B cell (primary cell): ENCODE measurements at regions not wholly inside any gene's neighbourhood (a gene's known extent, or its start where the extent isn't known, plus 50 kb on each side); places are given as distances from the start of the nearest gene placed in this dataset.

Experiments used
- ATAC-seq: fragments of 200-7000 bp; cut with Tn5 transposase; one replicate; pipeline ENCODE4 v1.10.0; 2021; ENCODE audit warnings: low read depth, mild to moderate bottlenecking, moderate number of reproducible peaks, moderate library complexity
- CTCF ChIA-PET: fragments of 350-600 bp; sonication (Branson Sonifier 250); formaldehyde crosslinking; loops from one replicate; lab custom pipeline; 2021; ENCODE audit warnings: antibody characterized with exemption, inconsistent platforms; lab: Charles Lee
- POLR2A ChIA-PET: fragments of 350-600 bp; sonication (Branson Sonifier 250); formaldehyde crosslinking; loops from one replicate; lab custom pipeline; 2021; ENCODE audit warnings: antibody characterized with exemption; lab: Charles Lee
- DNase-seq: peaks from one replicate; pipeline ENCODE4 v3.0.0; 2013
- H2AFZ ChIP-seq: 2 replicates; pipeline ENCODE4 v1.6.1; 2012; ENCODE audit warnings: mild to moderate bottlenecking, low read depth, low read length; ENCODE audit not compliant: insufficient read depth, poor library complexity, severe bottlenecking
- H3K27ac ChIP-seq, 2 donors: 1 replicate in 1 of 2; 2 replicates in 1 of 2; pipeline ENCODE4 v1.5.1; 2012 to 2013; ENCODE audit warnings: low read length in 2 of 2, mild to moderate bottlenecking in 2 of 2, moderate library complexity in 1 of 2
- H3K27me3 ChIP-seq, 4 experiments: fragments of 200-600 bp in 1 of 4; sonication (generic) in 1 of 4; replicated peaks in 1 of 4; 1 replicate in 2 of 4; 2 replicates in 2 of 4; pipeline versions ENCODE4 v1.6.1 to v1.7.0; 2013 to 2016; ENCODE audit warnings: low read length in 3 of 4, mild to moderate bottlenecking in 2 of 4, mixed read lengths in 1 of 4, moderate library complexity in 1 of 4; ENCODE audit not compliant: insufficient read depth in 4 of 4, control insufficient read depth in 3 of 4; ENCODE audit errors: control extremely low read depth in 1 of 4
- H3K36me3 ChIP-seq, 2 experiments: replicated peaks in 1 of 2; 1 replicate in 1 of 2; 2 replicates in 1 of 2; pipeline versions ENCODE4 v1.6.1 to v1.7.1; 2013; ENCODE audit warnings: low read length in 1 of 2; ENCODE audit not compliant: insufficient read depth in 2 of 2, control insufficient read depth in 1 of 2; ENCODE audit errors: control extremely low read depth in 1 of 2, extremely low read depth in 1 of 2
- H3K4me1 ChIP-seq, 2 donors: fragments of 200-600 bp in 1 of 2; sonication (generic) in 1 of 2; 1 replicate in 1 of 2; 2 replicates in 1 of 2; pipeline versions ENCODE4 v1.5.1 to v1.6.1; 2013 to 2017; ENCODE audit warnings: low read length in 2 of 2; ENCODE audit not compliant: control insufficient read depth in 2 of 2, insufficient read depth in 2 of 2
- H3K4me2 ChIP-seq: replicated peaks from 2 replicates; pipeline ENCODE3; 2012; ENCODE audit warnings: mild to moderate bottlenecking, low read depth, low read length; ENCODE audit not compliant: poor library complexity, severe bottlenecking
- H3K4me3 ChIP-seq, 5 experiments: fragments of 200-600 bp in 1 of 5; sonication (generic) in 1 of 5; 1 replicate in 3 of 5; 2 replicates in 2 of 5; pipeline versions ENCODE4 v1.5.1 to v1.7.0; 2011 to 2016; ENCODE audit warnings: low read length in 4 of 5, mild to moderate bottlenecking in 4 of 5, low read depth in 2 of 5, control low read depth in 1 of 5, moderate library complexity in 1 of 5; ENCODE audit not compliant: insufficient read depth in 1 of 5; ENCODE audit errors: control extremely low read depth in 1 of 5, extremely low read depth in 1 of 5
- H3K79me2 ChIP-seq: fragments of 200-600 bp; sonication (generic); one replicate; pipeline ENCODE4 v1.6.0; 2016; ENCODE audit warnings: low read length; ENCODE audit not compliant: control insufficient read depth, insufficient read depth
- H3K9ac ChIP-seq: fragments of 200-600 bp; sonication (generic); 2 replicates; pipeline ENCODE4 v1.6.1; 2017; ENCODE audit warnings: mild to moderate bottlenecking, low read length, moderate library complexity
- H3K9me3 ChIP-seq, 3 donors: one replicate each; pipeline versions ENCODE4 v1.6.1 to v1.7.1; 2013; ENCODE audit warnings: low read length in 2 of 3; ENCODE audit not compliant: control insufficient read depth in 2 of 3, insufficient read depth in 1 of 3; ENCODE audit errors: control extremely low read depth in 1 of 3
- H4K20me1 ChIP-seq: 2 replicates; pipeline ENCODE4 v1.6.0; 2012; ENCODE audit warnings: mild to moderate bottlenecking, low read length; ENCODE audit not compliant: insufficient read depth, control insufficient read depth, poor library complexity, severe bottlenecking
- H3K27ac Mint-ChIP-seq: one replicate; pipeline ENCODE4 v1.8.0; 2021; ENCODE audit warnings: mixed read lengths
- H3K27me3 Mint-ChIP-seq: one replicate; pipeline ENCODE4 v1.8.0; 2021; ENCODE audit warnings: mixed read lengths
- H3K4me1 Mint-ChIP-seq: one replicate; pipeline ENCODE4 v1.8.0; 2021; ENCODE audit warnings: mixed read lengths
- H3K4me3 Mint-ChIP-seq: one replicate; pipeline ENCODE4 v1.8.0; 2021; ENCODE audit warnings: mixed read lengths
- H3K9me3 Mint-ChIP-seq: one replicate; pipeline ENCODE4 v1.8.0; 2022; ENCODE audit warnings: mixed read lengths; ENCODE audit not compliant: insufficient read depth
- CTCF ChIP-seq: fragments of 200-600 bp; IDR thresholded peaks from one replicate; pipeline ENCODE4 v1.8.0; 2022; ENCODE audit warnings: antibody characterized with exemption, mild to moderate bottlenecking
- EZH2 ChIP-seq: IDR thresholded peaks from 2 replicates; pipeline ENCODE4 v1.6.1; 2012; ENCODE audit warnings: borderline replicate concordance, low read depth, mild to moderate bottlenecking, moderate library complexity, low read length; ENCODE audit not compliant: insufficient read depth, poor library complexity, severe bottlenecking
- WGBS: methylation state at CpG from one replicate; pipeline ENCODE4 v1.1.5; 2013; ENCODE audit warnings: missing lambda C conversion rate; ENCODE audit not compliant: insufficient coverage; 5-methylcytosine and 5-hydroxymethylcytosine counted together
- intact Hi-C: fragments of 100-400 bp; cut with micrococcal nuclease; formaldehyde crosslinking; loops from one replicate; pipeline ENCODE4 v1.10.0; 2022

GRCh38 chr9:115213818-115214334, 95.9 kb upstream of the TNC start:
- POLR2A ChIA-PET = no interaction called here
- intact Hi-C loops = no loop called here
- Histone ChIP-seq H3K27me3 (no peaks in the 10 kb centered on the region), H3K4me1 (peaks cover 0 to 24% of the 10 kb centered on the region in 2 donors), H3K9me3 (no peaks in the 10 kb centered on the region), H4K20me1 (no peaks in the 10 kb centered on the region), H2AFZ (no peak overlapping the region), H3K79me2 (no peaks in the 10 kb centered on the region), H3K4me2 (no peak overlapping the region), H3K9ac (no peak overlapping the region), H3K27ac (no peak overlapping the region), H3K36me3 (no peaks in the 10 kb centered on the region), H3K4me3 (no peak overlapping the region)
- no CpG with 5 or more reads among the region's 2 CpGs for WGBS
- no peak overlapping the region for H3K27ac Mint-ChIP-seq
- H3K27me3 Mint-ChIP-seq = no peaks in the 10 kb centered on the region
- H3K4me3 Mint-ChIP-seq = no peak overlapping the region
- no peaks in the 10 kb centered on the region for H3K9me3 Mint-ChIP-seq
- ATAC-seq (no peak), DNase-seq (no peak)
- CTCF ChIA-PET = no interaction called here
- H3K4me1 Mint-ChIP-seq = peaks cover 51% of the 10 kb centered on the region
- TF ChIP-seq CTCF = no peak
- TF ChIP-seq EZH2 = no peak

GRCh38 chr9:115216873-115217272, 98.9 kb upstream of the TNC start:
- WGBS = 77% methylated on average over 5 of the region's 6 CpGs
- Mint-ChIP-seq H3K4me3 (no peak overlapping the region), H3K27ac (no peak overlapping the region), H3K27me3 (no peaks in the 10 kb centered on the region), H3K9me3 (no peaks in the 10 kb centered on the region), H3K4me1 (peaks cover 37% of the 10 kb centered on the region)
- no peaks in the 10 kb centered on the region for H3K9me3 ChIP-seq
- peak; percentile 12 for DNase-seq
- H3K4me1 ChIP-seq = peaks cover 0 to 17% of the 10 kb centered on the region in 2 donors
- ATAC-seq = peak; percentile 28
- no peaks in the 10 kb centered on the region for H3K36me3 ChIP-seq
- intact Hi-C loops = no loop called here
- TF ChIP-seq EZH2 = no peak
- no peak for TF ChIP-seq CTCF
- H3K4me2 ChIP-seq = no peak overlapping the region
- H3K9ac ChIP-seq = no peak overlapping the region
- ChIA-PET CTCF (no interaction called here), POLR2A (no interaction called here)
- H3K27me3 ChIP-seq = no peaks in the 10 kb centered on the region
- no peak overlapping the region for H2AFZ ChIP-seq
- H3K4me3 ChIP-seq = no peak overlapping the region
- H3K79me2 ChIP-seq = no peaks in the 10 kb centered on the region
- H4K20me1 ChIP-seq = no peaks in the 10 kb centered on the region
- H3K27ac ChIP-seq = no peak overlapping the region
